IMR-90 (cell line): ENCODE measurements at regions not wholly inside any gene's neighbourhood (a gene's known extent, or its start where the extent isn't known, plus 50 kb on each side); places are given as distances from the start of the nearest gene placed in this dataset.

Experiments used
- ATAC-seq: fragments of 200-7000 bp; cut with Tn5 transposase; 2 replicates; pipeline ENCODE4 v1.9.1; 2020; ENCODE audit warnings: low read depth, mild to moderate bottlenecking, moderate library complexity
- BruUV-seq: library from RNA; stranded (reverse); fragments of 400-500 nt; replicated peaks from 2 replicates; lab custom pipeline; 2021; lab: Mats Ljungman, UMichigan
- CTCF ChIA-PET: fragments of 300-600 bp; formaldehyde crosslinking; extraction: SDS; loops from one replicate; lab custom pipeline; 2021; ENCODE audit warnings: antibody characterized with exemption; lab: Yijun Ruan, JAX
- POLR2A ChIA-PET: fragments of 300-600 bp; sonication (Branson Sonifier 250); formaldehyde crosslinking; loops from one replicate; lab custom pipeline; 2022; ENCODE audit warnings: antibody characterized with exemption; ENCODE audit not compliant: unreplicated experiment; lab: Charles Lee
- DNase-seq: peaks from one replicate; pipeline ENCODE4 v3.0.0; 2013
- H2AFZ ChIP-seq: replicated peaks from 2 replicates; pipeline ENCODE3; 2013; ENCODE audit warnings: low read length, mild to moderate bottlenecking; ENCODE audit not compliant: poor library complexity
- H2AK5ac ChIP-seq: 2 replicates; pipeline ENCODE4 v1.6.1; 2013; ENCODE audit warnings: low read depth, low read length, inconsistent platforms
- H2AK9ac ChIP-seq: replicated peaks from 2 replicates; pipeline ENCODE3; 2013; ENCODE audit warnings: mild to moderate bottlenecking, low read depth, low read length, moderate library complexity; ENCODE audit not compliant: poor library complexity
- H2BK120ac ChIP-seq: 2 replicates; pipeline ENCODE4 v1.6.1; 2013; ENCODE audit warnings: low read depth, low read length, inconsistent platforms
- H2BK15ac ChIP-seq: 3 replicates; pipeline ENCODE4 v1.6.1; 2013; ENCODE audit warnings: low read depth, low read length, inconsistent platforms
- H2BK20ac ChIP-seq: 2 replicates; pipeline ENCODE4 v1.6.1; 2013; ENCODE audit warnings: low read depth, mild to moderate bottlenecking, inconsistent platforms, low read length, moderate library complexity
- H2BK5ac ChIP-seq: 2 replicates; pipeline ENCODE4 v1.6.1; 2013; ENCODE audit warnings: mild to moderate bottlenecking, low read depth, low read length, inconsistent platforms; ENCODE audit not compliant: poor library complexity, severe bottlenecking
- H3K14ac ChIP-seq: replicated peaks from 2 replicates; pipeline ENCODE4 v1.6.1; 2013; ENCODE audit warnings: low read depth, low read length, inconsistent platforms
- H3K18ac ChIP-seq: 2 replicates; pipeline ENCODE4 v1.6.1; 2013; ENCODE audit warnings: low read depth, low read length, control low read depth
- H3K23ac ChIP-seq: 2 replicates; pipeline ENCODE4 v1.6.1; 2013; ENCODE audit warnings: low read depth, low read length, inconsistent platforms
- H3K27ac ChIP-seq: 2 replicates; pipeline ENCODE4 v1.5.1; 2013; ENCODE audit warnings: mild to moderate bottlenecking, control low read depth, low read length; ENCODE audit not compliant: insufficient read depth
- H3K27me3 ChIP-seq: 2 replicates; pipeline ENCODE4 v1.6.1; 2013; ENCODE audit warnings: low read length; ENCODE audit not compliant: control insufficient read depth, insufficient read depth
- H3K36me3 ChIP-seq: 2 replicates; pipeline ENCODE4 v1.6.1; 2013; ENCODE audit warnings: low read length, mixed read lengths; ENCODE audit not compliant: control insufficient read depth, insufficient read depth
- H3K4ac ChIP-seq: 2 replicates; pipeline ENCODE4 v1.6.1; 2013; ENCODE audit warnings: low read depth, low read length, inconsistent platforms
- H3K4me1 ChIP-seq: 2 replicates; pipeline ENCODE4 v1.6.1; 2013; ENCODE audit warnings: low read length, mixed read lengths; ENCODE audit not compliant: control insufficient read depth, insufficient read depth
- H3K4me2 ChIP-seq: 2 replicates; pipeline ENCODE4 v1.6.1; 2013; ENCODE audit warnings: low read depth, mild to moderate bottlenecking, control low read depth, low read length, moderate library complexity
- H3K4me3 ChIP-seq: 2 replicates; pipeline ENCODE4 v1.5.1; 2013; ENCODE audit warnings: low read depth, mild to moderate bottlenecking, control low read depth, low read length, moderate library complexity; ENCODE audit not compliant: insufficient read depth
- H3K56ac ChIP-seq: 2 replicates; pipeline ENCODE4 v1.6.1; 2013; ENCODE audit warnings: low read length, inconsistent platforms; ENCODE audit not compliant: insufficient read depth; ENCODE audit errors: extremely low read depth
- H3K79me1 ChIP-seq, 2 experiments: 2 replicates each; pipeline ENCODE4 v1.6.1; 2013; ENCODE audit warnings: low read length in 2 of 2, inconsistent platforms in 1 of 2, low read depth in 1 of 2
- H3K9ac ChIP-seq: 2 replicates; pipeline ENCODE4 v1.6.1; 2013; ENCODE audit warnings: low read depth, low read length, control low read depth
- H3K9me1 ChIP-seq: 2 replicates; pipeline ENCODE4 v1.6.1; 2013; ENCODE audit warnings: low read length, inconsistent platforms; ENCODE audit not compliant: insufficient read depth
- H3K9me3 ChIP-seq: 2 replicates; pipeline ENCODE4 v1.6.1; 2013; ENCODE audit warnings: low read length; ENCODE audit not compliant: control insufficient read depth, insufficient read depth
- H4K20me1 ChIP-seq: 2 replicates; pipeline ENCODE4 v1.6.1; 2013; ENCODE audit warnings: low read length, inconsistent platforms; ENCODE audit not compliant: insufficient read depth
- H4K5ac ChIP-seq: 2 replicates; pipeline ENCODE4 v1.6.1; 2013; ENCODE audit warnings: mild to moderate bottlenecking, low read depth, low read length, control low read depth
- H4K8ac ChIP-seq, 2 experiments: 2 replicates each; pipeline ENCODE4 v1.6.1; 2013; ENCODE audit warnings: low read depth in 2 of 2, low read length in 2 of 2, control low read depth in 1 of 2, inconsistent platforms in 1 of 2
- H4K91ac ChIP-seq: 2 replicates; pipeline ENCODE4 v1.6.1; 2013; ENCODE audit warnings: low read depth, low read length, inconsistent platforms; ENCODE audit not compliant: insufficient read depth
- BHLHE40 ChIP-seq: fragments of 150-350 bp; IDR thresholded peaks from 2 replicates; pipeline ENCODE4 v1.6.1; 2016; ENCODE audit warnings: mild to moderate bottlenecking, low read depth, low read length
- CEBPB ChIP-seq: IDR thresholded peaks from 2 replicates; pipeline ENCODE4 v1.6.1; 2012; ENCODE audit warnings: low read depth, low read length, improper control_type of control experiment
- CHD1 ChIP-seq: IDR thresholded peaks from 2 replicates; pipeline ENCODE4 v1.6.1; 2012; ENCODE audit warnings: low read depth, low read length, improper control_type of control experiment
- CTCF ChIP-seq: conservative IDR thresholded peaks from 2 replicates; pipeline ENCODE4 v1.5.1; 2012; ENCODE audit warnings: mild to moderate bottlenecking, low read depth, low read length, improper control_type of control experiment
- ELK1 ChIP-seq: fragments of 150-350 bp; IDR thresholded peaks from 2 replicates; pipeline ENCODE4 v1.6.1; 2016; ENCODE audit warnings: low read depth, mild to moderate bottlenecking, low read length, moderate library complexity, borderline replicate concordance
- FOS ChIP-seq: fragments of 150-350 bp; IDR thresholded peaks from 2 replicates; pipeline ENCODE4 v1.6.1; 2016; ENCODE audit warnings: low read depth, low read length
- MAFK ChIP-seq: IDR thresholded peaks from 2 replicates; pipeline ENCODE4 v1.6.1; 2012; ENCODE audit warnings: low read depth, low read length, improper control_type of control experiment
- MAZ ChIP-seq: IDR thresholded peaks from 2 replicates; pipeline ENCODE4 v1.6.1; 2012; ENCODE audit warnings: low read depth, mild to moderate bottlenecking, low read length, improper control_type of control experiment, moderate library complexity, borderline replicate concordance
- MXI1 ChIP-seq: IDR thresholded peaks from 2 replicates; pipeline ENCODE4 v1.6.1; 2012; ENCODE audit warnings: low read depth, mild to moderate bottlenecking, low read length, moderate library complexity, borderline replicate concordance
- NFE2L2 ChIP-seq: fragments of 150-350 bp; IDR thresholded peaks from 2 replicates; pipeline ENCODE4 v1.6.1; 2016; ENCODE audit warnings: low read depth, mild to moderate bottlenecking, low read length
- POLR2A ChIP-seq: IDR thresholded peaks from 2 replicates; pipeline ENCODE4 v1.6.1; 2012; ENCODE audit warnings: mild to moderate bottlenecking, low read depth, low read length
- RAD21 ChIP-seq: IDR thresholded peaks from 2 replicates; pipeline ENCODE4 v1.6.1; 2012; ENCODE audit warnings: low read length, improper control_type of control experiment
- RCOR1 ChIP-seq: IDR thresholded peaks from 2 replicates; pipeline ENCODE4 v1.6.1; 2012; ENCODE audit warnings: mild to moderate bottlenecking, low read length, improper control_type of control experiment; ENCODE audit not compliant: insufficient replicate concordance
- RFX5 ChIP-seq: IDR thresholded peaks from 2 replicates; pipeline ENCODE4 v1.8.0; 2012; ENCODE audit warnings: low read depth, mild to moderate bottlenecking, low read length, moderate library complexity
- SMC3 ChIP-seq: fragments of 150-350 bp; IDR thresholded peaks from 2 replicates; pipeline ENCODE4 v1.6.1; 2016; ENCODE audit warnings: low read depth, mild to moderate bottlenecking, antibody characterized with exemption, low read length, moderate library complexity
- USF2 ChIP-seq: fragments of 150-350 bp; IDR thresholded peaks from 2 replicates; pipeline ENCODE4 v1.6.1; 2017; ENCODE audit warnings: mild to moderate bottlenecking, antibody characterized with exemption, low read length, low read depth
- WGBS, 2 experiments: methylation state at CpG; one replicate each; pipeline versions ENCODE4 v1.1.5 to v1.1.7; 2013; ENCODE audit warnings: missing lambda C conversion rate in 2 of 2; ENCODE audit not compliant: insufficient read length in 1 of 2; ENCODE audit errors: extremely low coverage in 2 of 2; 5-methylcytosine and 5-hydroxymethylcytosine counted together
- dilution Hi-C: fragments of 300-500 bp; cut with HindIII; formaldehyde crosslinking; loops from one replicate; pipeline ENCODE4 v1.14.3; 2018; ENCODE audit warnings: low sequenced_read_pairs; ENCODE audit not compliant: unreplicated experiment
- in situ Hi-C: fragments of 300-500 bp; cut with MboI; formaldehyde crosslinking; loops from 3 replicates; pipeline ENCODE4 v1.14.3; 2019; ENCODE audit warnings: low sequenced_read_pairs, inconsistent platforms, mixed read lengths
- intact Hi-C: fragments of 100-400 bp; cut with micrococcal nuclease; formaldehyde crosslinking; loops from 2 replicates; pipeline ENCODE4 v1.10.0; 2022

GRCh38 chr5:36772276-36773140 is 104.1 kb upstream of the NIPBL start:
- dilution Hi-C loops, result no loop called here
- Histone ChIP-seq H4K8ac (no peak overlapping the region), H2BK5ac (no peak overlapping the region), H3K14ac (no peak overlapping the region), H2AK5ac (no peak overlapping the region), H3K27ac (no peak overlapping the region), H4K20me1 (no peaks in the 10 kb centered on the region), H3K4ac (no peak overlapping the region), H2AK9ac (no peak overlapping the region), H2BK120ac (no peak overlapping the region), H3K4me1 (no peaks in the 10 kb centered on the region), H3K79me1 (no peaks in the 10 kb centered on the region), H3K9me3 (no peaks in the 10 kb centered on the region), H3K27me3 (peaks cover 2% of the 10 kb centered on the region; the same call in 1 of the 2 replicates), H3K4me3 (no peak overlapping the region), H3K4me2 (no peak overlapping the region), H4K91ac (no peak overlapping the region), H2BK15ac (no peak overlapping the region), H3K23ac (no peak overlapping the region), H2AFZ (no peak overlapping the region), H3K56ac (no peak overlapping the region), H3K9ac (no peak overlapping the region), H3K18ac (no peak overlapping the region), H4K5ac (no peak overlapping the region), H2BK20ac (no peak overlapping the region), H3K36me3 (no peaks in the 10 kb centered on the region), H3K9me1 (no peaks in the 10 kb centered on the region)
- in situ Hi-C loops, result no loop called here
- TF ChIP-seq MXI1 (no peak), CTCF (no peak), RFX5 (no peak), POLR2A (no peak), MAZ (no peak), BHLHE40 (no peak), RAD21 (no peak), SMC3 (no peak), FOS (no peak), MAFK (no peak), USF2 (no peak), ELK1 (no peak), NFE2L2 (no peak), RCOR1 (no peak), CEBPB (no peak), CHD1 (no peak)
- ATAC-seq (no peak), DNase-seq (no peak)
- BruUV-seq, result no TSS peak
- ChIA-PET CTCF (no interaction called here), POLR2A (no interaction called here)
- intact Hi-C loops, result no loop called here
- WGBS, 2 experiments, result no CpG with 5 or more reads among the region's 3 CpGs
